ENCODE measurements at regions not wholly inside any gene's neighbourhood (a gene's known extent, or its start where the extent isn't known, plus 50 kb on each side); places are given as distances from the start of the nearest gene placed in this dataset.

DNA sequence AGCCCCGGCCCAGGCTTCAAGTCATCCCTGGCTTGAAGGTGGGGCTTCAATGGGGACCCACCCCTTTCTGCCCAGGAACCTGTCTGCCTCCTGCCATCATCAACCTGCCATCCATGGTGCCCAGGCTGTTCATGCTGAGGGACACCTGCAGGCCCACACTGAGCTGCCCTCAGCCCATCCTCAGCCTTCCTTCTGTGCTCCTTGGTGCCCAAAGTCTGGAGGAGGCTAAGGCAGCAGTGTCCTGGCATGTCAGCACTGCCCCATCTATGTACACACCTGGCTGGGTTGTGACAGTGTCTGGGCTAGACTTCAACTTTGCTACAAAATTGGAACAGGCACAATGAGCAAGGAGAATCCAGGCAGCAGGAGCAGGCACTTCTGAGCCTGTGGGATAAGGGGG, 745.3 kb upstream of the EPHA6 start:
- DNase-seq, result no peak

DNA sequence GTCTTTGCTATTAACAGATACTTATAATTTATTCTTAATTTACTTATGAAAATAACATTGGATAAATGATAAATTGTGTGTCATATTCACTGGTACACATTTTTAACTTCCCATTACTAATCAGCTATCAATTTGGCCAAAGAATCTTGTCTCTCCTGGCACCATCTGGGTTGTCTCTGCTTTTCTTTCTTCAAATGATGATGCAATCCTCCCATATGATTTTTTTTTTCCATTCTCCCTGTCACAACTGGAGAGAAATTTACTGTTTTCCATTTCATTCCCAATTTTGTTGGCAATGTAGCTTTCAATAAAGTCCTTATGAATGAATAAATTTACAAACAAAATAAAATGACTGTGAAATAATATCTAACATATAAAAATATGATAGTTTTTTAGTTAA, 743.7 kb upstream of the EPHA6 start:
- no peak for DNase-seq

- no peak for DNase-seq
Measured at GRCh38 chr3:96071097-96071496, 743.3 kb upstream of the EPHA6 start.

GRCh38 chr3:96072226-96072625, 742.2 kb upstream of the EPHA6 start:
- no peak for DNase-seq

DNA sequence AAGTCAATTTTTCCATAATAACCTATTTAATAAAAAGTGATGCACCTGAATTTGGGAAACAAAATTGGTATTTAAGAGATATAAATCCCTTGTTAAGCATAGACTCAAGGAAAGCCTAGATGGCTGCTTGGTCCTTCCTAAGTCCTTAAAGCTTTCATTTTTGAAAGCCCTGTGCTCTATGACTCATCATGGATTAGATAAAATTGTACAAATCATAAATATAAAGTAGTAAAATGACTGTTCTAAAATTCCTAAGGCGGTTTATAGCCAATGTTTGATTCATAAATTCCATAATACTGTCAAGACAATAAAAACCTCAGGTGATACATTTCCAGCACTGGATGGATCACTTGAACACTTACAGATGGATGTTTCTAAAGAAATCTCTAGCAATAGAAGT, 730.8 kb upstream of the EPHA6 start:
- no peak for DNase-seq

DNA sequence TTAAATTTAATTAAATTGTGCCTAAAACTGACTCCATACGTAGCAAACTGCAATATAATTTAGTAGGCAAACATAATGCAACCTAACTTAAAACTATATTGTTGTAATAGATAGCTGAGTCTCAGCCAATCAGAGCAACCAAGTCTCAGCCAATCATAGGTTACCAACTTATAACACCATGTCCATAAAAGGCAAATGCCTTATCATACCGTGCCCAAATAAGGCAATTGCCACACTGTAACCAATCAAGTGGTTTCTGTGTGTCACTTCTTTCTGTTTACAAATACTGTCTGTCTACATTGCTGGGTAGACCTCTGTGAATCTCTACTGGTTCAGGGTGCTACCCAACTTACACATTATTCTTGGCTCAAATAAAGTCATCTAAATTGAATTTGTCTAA, 728.4 kb upstream of the EPHA6 start:
- DNase-seq, result no peak

- DNase-seq, result no peak
Measured at GRCh38 chr3:96101006-96101560, 713.3 kb upstream of the EPHA6 start.

GRCh38 chr3:96106701-96107100, 707.7 kb upstream of the EPHA6 start:
- no peak for DNase-seq

Measured in right hindlimb (tissue), 1 donor.